Stimulated activated CD8-positive, alpha-beta memory T cell treated with anti-CD3 and anti-CD28 coated beads, Interleukin-12 subunit alpha, Interleukin-12 subunit beta, amount 100 ng/mL, for 4 hours (primary cell): ENCODE measurements at regions not wholly inside any gene's neighbourhood (a gene's known extent, or its start where the extent isn't known, plus 50 kb on each side); places are given as distances from the start of the nearest gene placed in this dataset.
"Not testable (repeated sequence)": the region's sequence is repeated elsewhere in the genome, so short reads cannot be mapped to it uniquely, and the experiment has no call there.

ENCODE experiments used
- DNase-seq: peaks from one replicate; pipeline ENCODE4 v3.0.0-alpha.2; 2020; ENCODE audit warnings: low read depth

- DNase-seq, result no peak
Observed at GRCh38 chr10:28445516-28445915, 87.4 kb upstream of the WAC start.

- DNase-seq, result no peak
Observed at GRCh38 chr10:28449382-28449781, 83.5 kb upstream of the WAC start.

GRCh38 chr10:28449926-28450325 is 83.0 kb upstream of the WAC start:
- no peak for DNase-seq

- no peak for DNase-seq
Observed at GRCh38 chr10:28453926-28454325, 79.0 kb upstream of the WAC start.

GRCh38 chr10:28457110-28457509 is 75.8 kb upstream of the WAC start:
- no peak for DNase-seq

GRCh38 chr10:28457873-28458272 is 75.0 kb upstream of the WAC start:
- not testable (repeated sequence) for DNase-seq

GRCh38 chr10:28459453-28460144 is 73.3 kb upstream of the WAC start:
- no peak for DNase-seq

- DNase-seq, result no peak
Observed at GRCh38 chr10:28463141-28463540, 69.8 kb upstream of the WAC start.

GRCh38 chr10:28463676-28464395 is 69.1 kb upstream of the WAC start:
- DNase-seq, result no peak

GRCh38 chr10:28467615-28468014 is 65.3 kb upstream of the WAC start:
- DNase-seq, result no peak

GRCh38 chr10:28468707-28469483 is 64.0 kb upstream of the WAC start:
- DNase-seq, result no peak

- no peak for DNase-seq
Observed at GRCh38 chr10:28470873-28471651, 61.9 kb upstream of the WAC start.

- DNase-seq, result no peak
Observed at GRCh38 chr10:28471652-28472050, 61.3 kb upstream of the WAC start.

- no peak for DNase-seq
Observed at GRCh38 chr10:28478646-28479045, 54.3 kb upstream of the WAC start.

GRCh38 chr10:28479425-28479865 is 53.5 kb upstream of the WAC start:
- DNase-seq, result no peak

- no peak for DNase-seq
Observed at GRCh38 chr10:28479927-28480627, 52.8 kb upstream of the WAC start.

GRCh38 chr10:28480628-28480965 is 52.3 kb upstream of the WAC start:
- DNase-seq, result no peak

- DNase-seq, result not testable (repeated sequence)
Observed at GRCh38 chr10:28481346-28481745, 51.6 kb upstream of the WAC start.

- DNase-seq, result no peak
Observed at GRCh38 chr10:28481968-28482367, 51.0 kb upstream of the WAC start.
